Activated T-helper 17 cell treated with anti-CD3 and anti-CD28 coated beads, Interleukin-2, amount 50 U/mL, for 72 hours (primary cell): ENCODE measurements at regions not wholly inside any gene's neighbourhood (a gene's known extent, or its start where the extent isn't known, plus 50 kb on each side); places are given as distances from the start of the nearest gene placed in this dataset.

ENCODE experiments used
- ATAC-seq: fragments of 150-1000 bp; cut with Tn5 transposase; replicated peaks from 2 replicates; pipeline ENCODE4 v1.10.0; 2021; ENCODE audit warnings: mild to moderate bottlenecking, moderate library complexity
- H3K27ac Mint-ChIP-seq: one replicate; pipeline ENCODE4 v1.8.0; 2022; ENCODE audit warnings: mixed read lengths
- H3K27me3 Mint-ChIP-seq: one replicate; pipeline ENCODE4 v1.8.0; 2022; ENCODE audit warnings: mixed read lengths
- H3K36me3 Mint-ChIP-seq: one replicate; pipeline ENCODE4 v1.8.0; 2022; ENCODE audit warnings: low read depth, mild to moderate bottlenecking, mixed read lengths
- H3K4me1 Mint-ChIP-seq: one replicate; pipeline ENCODE4 v1.8.0; 2022; ENCODE audit warnings: mixed read lengths
- H3K4me3 Mint-ChIP-seq: one replicate; pipeline ENCODE4 v1.8.0; 2022; ENCODE audit warnings: mild to moderate bottlenecking, mixed read lengths
- H3K9me3 Mint-ChIP-seq: one replicate; pipeline ENCODE4 v1.8.0; 2022; ENCODE audit warnings: mixed read lengths

- H3K9me3 Mint-ChIP-seq: no peaks in the 10 kb centered on the region
- ATAC-seq: peak; percentile 91
- peaks cover 3% of the 10 kb centered on the region for H3K27me3 Mint-ChIP-seq
- H3K4me3 Mint-ChIP-seq: no peak overlapping the region
- no peaks in the 10 kb centered on the region for H3K4me1 Mint-ChIP-seq
- no peak overlapping the region for H3K27ac Mint-ChIP-seq
- H3K36me3 Mint-ChIP-seq: no peaks in the 10 kb centered on the region
Measured at GRCh38 chr4:38189445-38189844, 229.2 kb downstream of the PTTG2 start.

DNA sequence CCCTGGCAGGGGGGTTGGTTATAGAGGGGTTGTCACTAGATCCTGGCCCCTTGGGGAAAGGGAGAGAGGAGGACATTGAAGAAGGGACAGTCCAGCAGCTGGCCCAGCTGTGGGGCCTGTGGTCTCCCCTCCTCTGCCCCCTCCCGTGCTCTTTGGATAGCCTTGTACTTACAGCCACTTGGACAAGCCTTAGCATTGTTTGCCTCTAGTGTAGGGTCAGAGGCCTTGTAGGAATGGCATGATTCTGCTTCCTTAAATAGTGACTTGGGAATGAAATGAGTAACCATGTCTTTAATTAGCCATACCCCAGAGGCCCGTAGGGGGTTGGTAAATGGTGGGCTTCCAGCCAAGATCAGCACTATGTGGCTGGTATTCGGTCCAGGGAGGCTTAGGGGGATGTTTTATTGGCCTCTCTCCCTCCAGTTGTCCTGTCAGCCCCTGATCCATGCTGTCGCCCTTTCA, 230.6 kb downstream of the PTTG2 start:
- no peaks in the 10 kb centered on the region for H3K36me3 Mint-ChIP-seq
- no peak overlapping the region for H3K4me3 Mint-ChIP-seq
- no peak for ATAC-seq
- H3K9me3 Mint-ChIP-seq: peaks cover 3% of the 10 kb centered on the region
- no peaks in the 10 kb centered on the region for H3K4me1 Mint-ChIP-seq
- H3K27me3 Mint-ChIP-seq: peaks cover 7% of the 10 kb centered on the region
- H3K27ac Mint-ChIP-seq: no peak overlapping the region

DNA sequence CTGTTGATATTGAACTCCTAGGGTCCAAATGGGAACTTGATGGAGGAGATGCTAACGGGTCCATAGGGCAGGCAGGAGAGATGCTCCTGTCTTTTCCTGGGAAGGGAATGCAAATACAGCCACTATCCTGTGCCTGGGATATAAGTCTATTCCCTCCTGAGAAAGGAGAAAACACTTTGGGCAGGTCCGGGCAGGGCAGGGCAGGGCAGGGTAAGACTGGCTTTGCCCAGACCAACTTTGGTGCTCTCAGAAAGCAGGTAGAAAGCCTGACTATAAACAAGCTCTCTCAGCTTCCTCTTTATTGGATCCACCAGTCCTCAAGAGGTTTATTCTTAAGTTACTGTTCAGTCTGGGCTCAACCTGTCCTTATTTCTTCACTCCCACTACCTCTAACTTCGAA, 232.3 kb downstream of the PTTG2 start:
- no peak for ATAC-seq
- no peaks in the 10 kb centered on the region for H3K4me1 Mint-ChIP-seq
- H3K27ac Mint-ChIP-seq: no peak overlapping the region
- no peak overlapping the region for H3K4me3 Mint-ChIP-seq
- no peaks in the 10 kb centered on the region for H3K36me3 Mint-ChIP-seq
- H3K9me3 Mint-ChIP-seq: peaks cover 3% of the 10 kb centered on the region
- peaks cover 7% of the 10 kb centered on the region for H3K27me3 Mint-ChIP-seq

GRCh38 chr4:38193236-38193863, 233.2 kb downstream of the PTTG2 start:
- no peak for ATAC-seq
- Mint-ChIP-seq H3K27me3 (peaks cover 7% of the 10 kb centered on the region), H3K4me3 (no peak overlapping the region), H3K27ac (no peak overlapping the region), H3K36me3 (no peaks in the 10 kb centered on the region), H3K4me1 (no peaks in the 10 kb centered on the region), H3K9me3 (peaks cover 3% of the 10 kb centered on the region)

- Mint-ChIP-seq H3K27me3 (peaks cover 7% of the 10 kb centered on the region), H3K9me3 (peaks cover 3% of the 10 kb centered on the region), H3K4me3 (no peak overlapping the region), H3K27ac (no peak overlapping the region), H3K36me3 (no peaks in the 10 kb centered on the region), H3K4me1 (no peaks in the 10 kb centered on the region)
- ATAC-seq: no peak
Measured at GRCh38 chr4:38194047-38194602, 233.9 kb downstream of the PTTG2 start.

- H3K27ac Mint-ChIP-seq: no peak overlapping the region
- H3K36me3 Mint-ChIP-seq: no peaks in the 10 kb centered on the region
- no peak overlapping the region for H3K4me3 Mint-ChIP-seq
- no peaks in the 10 kb centered on the region for H3K4me1 Mint-ChIP-seq
- H3K27me3 Mint-ChIP-seq: peaks cover 7% of the 10 kb centered on the region
- peaks cover 3% of the 10 kb centered on the region for H3K9me3 Mint-ChIP-seq
- no peak for ATAC-seq
Measured at GRCh38 chr4:38195486-38195885, 235.3 kb downstream of the PTTG2 start.

DNA sequence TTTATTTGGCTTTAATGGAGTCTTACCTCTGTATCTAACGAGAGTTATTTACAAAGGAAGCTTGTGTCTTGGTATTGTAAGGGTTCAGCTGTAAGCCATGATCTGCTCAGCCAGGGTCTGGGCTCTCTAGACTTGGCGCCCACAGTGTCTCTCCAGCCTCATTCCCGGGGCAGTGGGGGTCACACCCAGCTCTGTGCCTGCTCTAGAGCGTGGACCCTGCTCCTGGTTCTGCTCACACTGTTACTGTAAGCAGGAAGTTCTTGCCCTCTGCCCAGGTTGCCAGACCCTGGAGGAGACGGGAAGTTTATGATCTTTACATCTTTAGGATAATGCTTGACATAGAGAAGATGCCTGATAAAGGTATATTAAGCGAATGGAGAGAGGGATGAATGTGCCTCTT, 235.7 kb downstream of the PTTG2 start:
- Mint-ChIP-seq H3K4me3 (no peak overlapping the region), H3K9me3 (peaks cover 3% of the 10 kb centered on the region), H3K27me3 (peaks cover 7% of the 10 kb centered on the region), H3K4me1 (no peaks in the 10 kb centered on the region), H3K36me3 (no peaks in the 10 kb centered on the region), H3K27ac (no peak overlapping the region)
- ATAC-seq: no peak

- ATAC-seq: no peak
- Mint-ChIP-seq H3K36me3 (no peaks in the 10 kb centered on the region), H3K4me1 (no peaks in the 10 kb centered on the region), H3K27me3 (no peaks in the 10 kb centered on the region), H3K27ac (no peak overlapping the region), H3K9me3 (peaks cover 1% of the 10 kb centered on the region), H3K4me3 (no peak overlapping the region)
Measured at GRCh38 chr4:38202242-38202641, 242.0 kb downstream of the PTTG2 start.

DNA sequence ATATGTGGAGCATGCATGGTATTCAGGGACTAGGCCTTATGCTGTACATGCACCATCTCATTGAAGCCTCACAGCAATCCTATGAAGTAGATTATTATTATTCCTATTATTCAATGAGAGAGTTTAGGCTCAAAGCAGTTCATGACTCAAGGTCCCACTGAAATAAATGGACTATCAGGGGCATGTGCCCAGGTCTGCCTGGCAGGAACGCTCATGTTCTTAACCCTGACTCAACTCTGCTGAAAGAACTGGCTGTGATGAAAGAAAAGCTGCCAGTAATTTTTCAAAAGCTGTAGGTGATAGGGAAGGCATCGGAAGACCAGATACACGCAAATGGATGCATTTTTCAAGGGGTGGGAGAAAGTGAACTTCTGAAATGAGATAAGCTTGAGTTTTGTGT, 243.4 kb downstream of the PTTG2 start:
- Mint-ChIP-seq H3K27ac (no peak overlapping the region), H3K36me3 (no peaks in the 10 kb centered on the region), H3K27me3 (no peaks in the 10 kb centered on the region), H3K4me3 (no peak overlapping the region), H3K4me1 (no peaks in the 10 kb centered on the region), H3K9me3 (peaks cover 5% of the 10 kb centered on the region)
- ATAC-seq: no peak

DNA sequence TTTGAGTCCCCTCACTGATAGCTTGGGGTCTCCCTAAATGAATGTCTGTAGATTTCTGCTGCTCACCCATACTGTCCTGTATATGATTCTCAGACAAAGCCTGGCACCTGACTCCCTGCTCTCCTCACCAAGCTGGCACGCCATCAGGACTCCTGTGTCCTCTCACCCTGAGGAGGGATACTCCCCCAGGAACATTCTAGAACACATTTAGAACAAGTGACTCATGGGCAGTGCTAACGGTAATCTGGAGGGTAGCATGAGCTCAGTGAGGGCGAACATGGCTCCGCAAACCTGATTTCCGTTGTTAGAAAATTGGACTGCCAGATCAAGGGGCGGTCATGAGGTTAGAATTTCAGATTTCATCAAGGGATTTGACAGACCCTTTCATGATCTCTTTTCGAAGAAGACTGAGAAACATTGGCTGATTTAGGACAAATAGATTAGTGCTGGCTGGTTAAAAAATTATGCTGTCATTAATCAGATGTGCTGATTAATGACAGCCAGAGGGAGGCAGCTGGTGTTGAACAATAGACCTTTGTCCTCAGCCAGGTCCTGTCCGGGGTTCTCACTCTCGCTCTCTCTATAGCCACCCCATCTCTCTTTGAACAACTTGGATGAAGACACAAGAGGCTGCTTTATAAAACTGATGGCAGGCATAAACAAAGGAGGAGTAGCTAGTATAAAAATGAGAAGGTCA, 244.3 kb downstream of the PTTG2 start:
- peaks cover 5% of the 10 kb centered on the region for H3K9me3 Mint-ChIP-seq

DNA sequence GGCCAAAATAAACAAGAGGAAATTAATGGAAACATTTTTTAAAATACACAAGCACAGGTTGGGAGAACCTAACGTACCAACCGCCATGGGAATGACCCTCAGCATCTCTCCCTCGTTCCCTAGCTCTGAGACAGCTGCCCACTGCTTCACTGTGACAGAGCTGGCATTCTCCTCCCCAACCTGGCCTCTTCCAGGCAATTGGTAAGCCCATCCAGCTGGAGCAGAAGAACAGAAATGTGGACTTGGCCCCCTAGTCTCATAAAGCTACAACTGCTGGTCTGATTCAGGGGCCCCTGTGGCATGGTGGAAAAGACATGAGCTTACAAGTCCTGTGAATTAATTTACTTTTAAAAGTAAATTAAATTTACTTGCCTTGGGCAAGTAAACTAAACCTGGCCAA, 245.1 kb downstream of the PTTG2 start:
- Mint-ChIP-seq H3K9me3 (peaks cover 5% of the 10 kb centered on the region), H3K4me3 (no peak overlapping the region), H3K27me3 (no peaks in the 10 kb centered on the region), H3K4me1 (no peaks in the 10 kb centered on the region), H3K36me3 (no peaks in the 10 kb centered on the region), H3K27ac (no peak overlapping the region)
- ATAC-seq: no peak

More for the DNA sequence above, 244.3 kb downstream of the PTTG2 start:
- Mint-ChIP-seq H3K4me3 (no peak overlapping the region), H3K36me3 (no peaks in the 10 kb centered on the region), H3K27me3 (no peaks in the 10 kb centered on the region), H3K4me1 (no peaks in the 10 kb centered on the region), H3K27ac (no peak overlapping the region)
- no peak for ATAC-seq

- no peaks in the 10 kb centered on the region for H3K4me1 Mint-ChIP-seq
- peaks cover 5% of the 10 kb centered on the region for H3K9me3 Mint-ChIP-seq
- H3K27ac Mint-ChIP-seq: no peak overlapping the region
- H3K36me3 Mint-ChIP-seq: no peaks in the 10 kb centered on the region
- H3K27me3 Mint-ChIP-seq: no peaks in the 10 kb centered on the region
- H3K4me3 Mint-ChIP-seq: no peak overlapping the region
- ATAC-seq: no peak
Measured at GRCh38 chr4:38207110-38207457, 246.9 kb downstream of the PTTG2 start.

DNA sequence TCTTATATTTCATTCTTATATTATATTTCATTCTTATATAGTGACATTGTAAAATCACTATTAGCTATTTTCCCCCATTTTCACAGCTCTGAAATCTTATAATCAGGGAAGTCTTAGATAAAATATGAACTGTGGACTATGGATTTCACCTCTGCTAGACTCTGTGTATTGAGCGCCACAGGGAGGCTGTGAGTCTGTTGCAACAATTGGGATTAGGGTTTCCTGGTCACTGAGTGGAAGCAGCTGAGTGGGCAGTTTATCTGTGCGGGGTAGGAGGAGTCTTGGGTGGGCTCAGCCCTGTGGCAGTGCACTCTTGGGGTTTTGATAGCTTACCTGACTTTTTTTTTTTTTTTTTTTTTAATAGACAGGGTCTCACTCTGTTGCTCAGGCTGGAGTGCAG, 249.5 kb downstream of the PTTG2 start:
- Mint-ChIP-seq H3K27me3 (no peaks in the 10 kb centered on the region), H3K4me1 (no peaks in the 10 kb centered on the region), H3K27ac (no peak overlapping the region), H3K9me3 (peaks cover 5% of the 10 kb centered on the region), H3K4me3 (no peak overlapping the region), H3K36me3 (no peaks in the 10 kb centered on the region)
- no peak for ATAC-seq

DNA sequence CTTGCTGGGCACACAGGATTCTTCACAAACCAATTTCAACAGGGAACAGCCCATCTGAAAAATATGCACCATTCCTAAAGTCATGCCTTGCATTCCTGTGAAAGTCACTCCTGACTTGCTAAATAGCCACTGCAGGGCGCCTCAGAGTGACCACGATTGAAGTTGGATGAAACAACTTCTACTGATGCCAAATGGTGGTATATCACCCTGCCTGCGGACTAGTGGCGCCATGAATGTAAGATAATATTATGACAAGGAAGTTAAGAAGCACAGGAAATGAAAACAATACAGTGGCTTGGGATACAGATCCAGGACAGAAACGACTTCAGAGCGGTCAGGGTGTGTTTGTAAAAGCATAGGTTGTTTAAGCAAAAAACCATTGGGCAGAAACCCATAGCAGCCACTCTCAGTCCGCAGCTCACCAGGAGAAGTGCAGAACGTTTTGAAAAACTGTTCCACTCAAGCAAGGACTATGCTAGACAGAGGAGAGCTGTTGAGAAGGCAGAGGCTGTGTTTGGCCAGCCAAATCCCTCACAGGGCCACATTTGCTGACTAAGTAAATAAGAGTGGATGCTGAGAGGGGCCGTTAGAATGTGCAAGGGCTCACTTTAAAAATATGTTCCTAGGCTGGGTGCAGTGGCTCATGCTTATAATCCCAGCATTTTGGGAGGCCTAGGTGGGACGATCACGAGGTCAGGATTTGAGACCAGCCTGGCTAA, 250.4 kb downstream of the PTTG2 start:
- Mint-ChIP-seq H3K27ac (no peak overlapping the region), H3K9me3 (peaks cover 5% of the 10 kb centered on the region), H3K4me3 (no peak overlapping the region), H3K27me3 (no peaks in the 10 kb centered on the region), H3K36me3 (no peaks in the 10 kb centered on the region), H3K4me1 (no peaks in the 10 kb centered on the region)
- ATAC-seq: no peak

- H3K9me3 Mint-ChIP-seq: peaks cover 5% of the 10 kb centered on the region
- H3K4me3 Mint-ChIP-seq: no peak overlapping the region
- H3K27ac Mint-ChIP-seq: no peak overlapping the region
- no peaks in the 10 kb centered on the region for H3K4me1 Mint-ChIP-seq
- H3K36me3 Mint-ChIP-seq: no peaks in the 10 kb centered on the region
- H3K27me3 Mint-ChIP-seq: no peaks in the 10 kb centered on the region
- ATAC-seq: no peak
Measured at GRCh38 chr4:38211885-38212284, 251.7 kb downstream of the PTTG2 start.
